H1 (cell line): ENCODE measurements at regions not wholly inside any gene's neighbourhood (a gene's known extent, or its start where the extent isn't known, plus 50 kb on each side); places are given as distances from the start of the nearest gene placed in this dataset.

Experiments
- BCL11A ChIP-seq, 2 experiments: IDR thresholded peaks; one replicate each; pipeline ENCODE4 v1.6.1; 2011; ENCODE audit warnings: low read depth in 2 of 2, low read length in 2 of 2, mild to moderate bottlenecking in 2 of 2
- CHD1 ChIP-seq: IDR thresholded peaks from 2 replicates; pipeline ENCODE4 v1.6.1; 2012; ENCODE audit warnings: low read depth, low read length, improper control_type of control experiment
- CREB1 ChIP-seq: IDR thresholded peaks from 2 replicates; pipeline ENCODE4 v1.6.1; 2012; ENCODE audit warnings: inconsistent platforms
- EP300 ChIP-seq, 2 experiments: IDR thresholded peaks; 1 replicate in 1 of 2; 2 replicates in 1 of 2; pipeline ENCODE4 v1.6.1; 2011 to 2012; ENCODE audit warnings: low read depth in 2 of 2, low read length in 2 of 2, mild to moderate bottlenecking in 2 of 2, borderline replicate concordance in 1 of 2, inconsistent platforms in 1 of 2, moderate library complexity in 1 of 2
- EZH2 ChIP-seq: fragments of 200-600 bp; sonication (generic); IDR thresholded peaks from 2 replicates; pipeline ENCODE4 v1.7.1; 2012; ENCODE audit warnings: low read depth, mild to moderate bottlenecking, moderate library complexity, low read length, inconsistent platforms; ENCODE audit not compliant: severe bottlenecking
- GTF2F1 ChIP-seq: IDR thresholded peaks from 2 replicates; pipeline ENCODE4 v1.6.1; 2012; ENCODE audit warnings: low read depth, low read length, improper control_type of control experiment, borderline replicate concordance
- JUN ChIP-seq: IDR thresholded peaks from 2 replicates; pipeline ENCODE4 v1.6.1; 2011; ENCODE audit warnings: low read depth, mild to moderate bottlenecking, improper control_type of control experiment, low read length
- POLR2A ChIP-seq, 2 experiments: IDR thresholded peaks; 1 replicate in 1 of 2; 2 replicates in 1 of 2; pipeline ENCODE4 v1.6.1; 2011; ENCODE audit warnings: low read depth in 2 of 2, low read length in 2 of 2, mild to moderate bottlenecking in 2 of 2; ENCODE audit errors: control extremely low read depth in 1 of 2
- POLR2AphosphoS5 ChIP-seq: IDR thresholded peaks from 2 replicates; pipeline ENCODE4 v1.6.1; 2011; ENCODE audit warnings: low read depth, low read length
- TBP ChIP-seq: IDR thresholded peaks from 2 replicates; pipeline ENCODE4 v1.6.1; 2011; ENCODE audit warnings: low read depth, low read length, improper control_type of control experiment
- ZNF274 ChIP-seq: IDR thresholded peaks from 2 replicates; pipeline ENCODE4 v1.7.0; 2012; ENCODE audit warnings: low read length, borderline replicate concordance; ENCODE audit errors: extremely low read depth
- TF ChIP-seq, protein P1 (sequence below), 3 experiments: IDR thresholded peaks; 1 replicate in 2 of 3; 2 replicates in 1 of 3; pipeline versions ENCODE4 v1.5.1 to v1.6.1; 2011; ENCODE audit warnings: low read length in 3 of 3, mild to moderate bottlenecking in 3 of 3, inconsistent platforms in 2 of 3, low read depth in 1 of 3, moderate library complexity in 1 of 3; ENCODE audit not compliant: insufficient read depth in 1 of 3; ENCODE audit errors: control extremely low read depth in 1 of 3
- TF ChIP-seq, protein P2 (sequence below): IDR thresholded peaks from 2 replicates; pipeline ENCODE4 v1.6.1; 2012; ENCODE audit warnings: low read length, inconsistent platforms
- TF ChIP-seq, protein P3 (sequence below): IDR thresholded peaks from 2 replicates; pipeline ENCODE4 v1.6.1; 2012; ENCODE audit warnings: inconsistent platforms

DNA sequence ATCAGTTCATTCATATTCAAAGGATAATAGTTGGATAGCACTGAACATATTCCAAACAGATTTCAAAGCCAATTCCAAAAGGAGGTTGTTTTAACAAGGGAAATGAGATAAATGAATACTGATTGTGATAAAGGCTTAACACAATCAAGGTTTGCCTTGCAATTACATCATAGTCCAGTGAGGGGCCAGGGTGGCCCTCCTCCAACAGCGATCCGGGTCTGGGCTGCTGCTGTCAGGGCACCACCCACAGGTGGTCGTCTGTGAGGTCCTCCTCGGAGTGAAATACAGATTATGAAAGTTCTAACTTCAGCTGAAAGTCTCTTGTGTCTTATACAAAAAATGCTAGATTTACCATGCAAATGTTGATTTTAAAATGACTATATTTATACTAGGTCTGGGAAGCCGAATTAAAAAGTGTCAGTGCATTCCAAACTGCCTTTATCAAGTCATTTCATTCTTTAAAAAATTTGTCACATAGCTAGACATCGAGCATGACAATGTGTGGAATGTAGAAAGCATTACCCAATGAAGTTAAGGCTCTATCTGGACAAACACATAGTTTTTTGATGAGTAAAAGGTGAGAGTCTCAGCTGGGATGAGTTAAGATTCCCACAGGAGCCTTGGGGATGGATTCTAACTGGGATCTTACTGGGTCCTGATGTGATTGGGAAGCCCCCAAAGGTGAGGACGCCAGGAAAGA lies 65.9 kb upstream of the SLC22A23 start:
- TF ChIP-seq GTF2F1 = no peak
- TF ChIP-seq EZH2 = no peak
- TF ChIP-seq JUN = no peak
- no peak for TF ChIP-seq ZNF274
- TF ChIP-seq POLR2A (IDR thresholded peaks at IDR 0.05; ENCODE audit: control extremely low read depth in 1 of 2, low read depth in 2 of 2, low read length in 2 of 2) = no peak
- TF ChIP-seq BCL11A (IDR thresholded peaks at IDR 0.05; ENCODE audit: low read depth in 2 of 2, low read length in 2 of 2) = no peak
- no peak for TF ChIP-seq POLR2AphosphoS5
- TF ChIP-seq, protein P1, sequence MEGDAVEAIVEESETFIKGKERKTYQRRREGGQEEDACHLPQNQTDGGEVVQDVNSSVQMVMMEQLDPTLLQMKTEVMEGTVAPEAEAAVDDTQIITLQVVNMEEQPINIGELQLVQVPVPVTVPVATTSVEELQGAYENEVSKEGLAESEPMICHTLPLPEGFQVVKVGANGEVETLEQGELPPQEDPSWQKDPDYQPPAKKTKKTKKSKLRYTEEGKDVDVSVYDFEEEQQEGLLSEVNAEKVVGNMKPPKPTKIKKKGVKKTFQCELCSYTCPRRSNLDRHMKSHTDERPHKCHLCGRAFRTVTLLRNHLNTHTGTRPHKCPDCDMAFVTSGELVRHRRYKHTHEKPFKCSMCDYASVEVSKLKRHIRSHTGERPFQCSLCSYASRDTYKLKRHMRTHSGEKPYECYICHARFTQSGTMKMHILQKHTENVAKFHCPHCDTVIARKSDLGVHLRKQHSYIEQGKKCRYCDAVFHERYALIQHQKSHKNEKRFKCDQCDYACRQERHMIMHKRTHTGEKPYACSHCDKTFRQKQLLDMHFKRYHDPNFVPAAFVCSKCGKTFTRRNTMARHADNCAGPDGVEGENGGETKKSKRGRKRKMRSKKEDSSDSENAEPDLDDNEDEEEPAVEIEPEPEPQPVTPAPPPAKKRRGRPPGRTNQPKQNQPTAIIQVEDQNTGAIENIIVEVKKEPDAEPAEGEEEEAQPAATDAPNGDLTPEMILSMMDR (IDR thresholded peaks at IDR 0.05; ENCODE audit: control extremely low read depth in 1 of 3, insufficient read depth in 1 of 3, low read depth in 1 of 3, low read length in 3 of 3) = no peak
- no peak for TF ChIP-seq TBP
- no peak for TF ChIP-seq EP300 (IDR thresholded peaks at IDR 0.05; ENCODE audit: borderline replicate concordance in 1 of 2, low read depth in 2 of 2, low read length in 2 of 2)
- TF ChIP-seq, protein P2, sequence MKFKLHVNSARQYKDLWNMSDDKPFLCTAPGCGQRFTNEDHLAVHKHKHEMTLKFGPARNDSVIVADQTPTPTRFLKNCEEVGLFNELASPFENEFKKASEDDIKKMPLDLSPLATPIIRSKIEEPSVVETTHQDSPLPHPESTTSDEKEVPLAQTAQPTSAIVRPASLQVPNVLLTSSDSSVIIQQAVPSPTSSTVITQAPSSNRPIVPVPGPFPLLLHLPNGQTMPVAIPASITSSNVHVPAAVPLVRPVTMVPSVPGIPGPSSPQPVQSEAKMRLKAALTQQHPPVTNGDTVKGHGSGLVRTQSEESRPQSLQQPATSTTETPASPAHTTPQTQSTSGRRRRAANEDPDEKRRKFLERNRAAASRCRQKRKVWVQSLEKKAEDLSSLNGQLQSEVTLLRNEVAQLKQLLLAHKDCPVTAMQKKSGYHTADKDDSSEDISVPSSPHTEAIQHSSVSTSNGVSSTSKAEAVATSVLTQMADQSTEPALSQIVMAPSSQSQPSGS = no peak
- TF ChIP-seq CREB1 = no peak
- TF ChIP-seq, protein P3, sequence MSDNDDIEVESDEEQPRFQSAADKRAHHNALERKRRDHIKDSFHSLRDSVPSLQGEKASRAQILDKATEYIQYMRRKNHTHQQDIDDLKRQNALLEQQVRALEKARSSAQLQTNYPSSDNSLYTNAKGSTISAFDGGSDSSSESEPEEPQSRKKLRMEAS = no peak
- no peak for TF ChIP-seq CHD1
